Mesodermal cell (in vitro differentiated cells): ENCODE measurements at regions not wholly inside any gene's neighbourhood (a gene's known extent, or its start where the extent isn't known, plus 50 kb on each side); places are given as distances from the start of the nearest gene placed in this dataset.

Source experiments
- H3K27ac ChIP-seq: 2 replicates; pipeline ENCODE4 v1.7.0; 2013; ENCODE audit warnings: mild to moderate bottlenecking, low read depth, low read length, moderate library complexity; ENCODE audit not compliant: severe bottlenecking
- H3K36me3 ChIP-seq: 2 replicates; pipeline ENCODE4 v1.7.1; 2013; ENCODE audit warnings: mild to moderate bottlenecking, low read length, moderate library complexity; ENCODE audit not compliant: control insufficient read depth, insufficient read depth
- H3K4me1 ChIP-seq: one replicate; pipeline ENCODE4 v1.7.1; 2013; ENCODE audit warnings: mild to moderate bottlenecking, low read length; ENCODE audit not compliant: insufficient read depth, control insufficient read depth, poor library complexity, severe bottlenecking
- H3K4me3 ChIP-seq: 2 replicates; pipeline ENCODE4 v1.7.0; 2013; ENCODE audit warnings: low read length, control low read depth, mild to moderate bottlenecking; ENCODE audit not compliant: insufficient read depth, poor library complexity, severe bottlenecking; ENCODE audit errors: extremely low read depth
- H3K9me3 ChIP-seq: 2 replicates; pipeline ENCODE4 v1.7.1; 2013; ENCODE audit warnings: mild to moderate bottlenecking, low read length, moderate library complexity; ENCODE audit not compliant: control insufficient read depth
- WGBS, 2 experiments: methylation state at CpG; one replicate each; pipeline ENCODE4 v1.1.5; 2013; ENCODE audit warnings: missing lambda C conversion rate in 2 of 2; ENCODE audit not compliant: insufficient coverage in 2 of 2; 5-methylcytosine and 5-hydroxymethylcytosine counted together

- H3K9me3 ChIP-seq = no peaks in the 10 kb centered on the region
- no peak overlapping the region for H3K4me3 ChIP-seq
- WGBS, 2 experiments = 95 to 98% methylated on average over 5 to 6 of the region's 8 CpGs
- no peaks in the 10 kb centered on the region for H3K36me3 ChIP-seq
- no peaks in the 10 kb centered on the region for H3K4me1 ChIP-seq
- H3K27ac ChIP-seq = no peak overlapping the region
These were observed 469.4 kb downstream of the FOXO1 start for GRCh38 chr13:40197049-40197448.

GRCh38 chr13:40197936-40198595, 468.4 kb downstream of the FOXO1 start:
- Histone ChIP-seq H3K9me3 (no peaks in the 10 kb centered on the region), H3K4me3 (no peak overlapping the region)
- 83 to 91% methylated on average over 3 to 4 of the region's 4 CpGs for WGBS, 2 experiments

GRCh38 chr13:40200273-40200978, 466.0 kb downstream of the FOXO1 start:
- peaks cover 8% of the 10 kb centered on the region for H3K9me3 ChIP-seq
- no peak overlapping the region for H3K27ac ChIP-seq
- no peaks in the 10 kb centered on the region for H3K36me3 ChIP-seq
- no peaks in the 10 kb centered on the region for H3K4me1 ChIP-seq
- no peak overlapping the region for H3K4me3 ChIP-seq
- 100% methylated on average over 1 of the region's 2 CpGs; no CpG with 5 or more reads in 1 of the 2 experiments for WGBS, 2 experiments

More at GRCh38 chr13:40197936-40198595, 468.4 kb downstream of the FOXO1 start:
- H3K27ac ChIP-seq = no peak overlapping the region
- H3K36me3 ChIP-seq = no peaks in the 10 kb centered on the region
- H3K4me1 ChIP-seq = no peaks in the 10 kb centered on the region

- 100% methylated on average over 1 of the region's 1 CpG; no CpG with 5 or more reads in 1 of the 2 experiments for WGBS, 2 experiments
These were observed 462.2 kb downstream of the FOXO1 start for GRCh38 chr13:40204246-40204645.

GRCh38 chr13:40205771-40206240, 460.6 kb downstream of the FOXO1 start:
- H3K9me3 ChIP-seq = peaks cover 8% of the 10 kb centered on the region
- H3K27ac ChIP-seq = no peak overlapping the region
- 77 to 79% methylated on average over 2 of the region's 4 CpGs for WGBS, 2 experiments
- H3K4me1 ChIP-seq = peaks cover 4% of the 10 kb centered on the region
- H3K4me3 ChIP-seq = no peak overlapping the region
- H3K36me3 ChIP-seq = no peaks in the 10 kb centered on the region

More at GRCh38 chr13:40204246-40204645, 462.2 kb downstream of the FOXO1 start:
- H3K27ac ChIP-seq = no peak overlapping the region
- H3K4me3 ChIP-seq = no peak overlapping the region
- no peaks in the 10 kb centered on the region for H3K36me3 ChIP-seq
- H3K9me3 ChIP-seq = peaks cover 8% of the 10 kb centered on the region
- peaks cover 4% of the 10 kb centered on the region for H3K4me1 ChIP-seq

- 100% methylated on average over 3 to 4 of the region's 6 CpGs for WGBS, 2 experiments
- Histone ChIP-seq H3K9me3 (peaks cover 8% of the 10 kb centered on the region), H3K27ac (no peak overlapping the region), H3K4me3 (no peak overlapping the region), H3K4me1 (peaks cover 4% of the 10 kb centered on the region), H3K36me3 (no peaks in the 10 kb centered on the region)
These were observed 460.0 kb downstream of the FOXO1 start for GRCh38 chr13:40206241-40207000.

GRCh38 chr13:40207001-40207478, 459.4 kb downstream of the FOXO1 start:
- H3K27ac ChIP-seq = no peak overlapping the region
- peaks cover 8% of the 10 kb centered on the region for H3K9me3 ChIP-seq
- peaks cover 4% of the 10 kb centered on the region for H3K4me1 ChIP-seq
- no peak overlapping the region for H3K4me3 ChIP-seq
- H3K36me3 ChIP-seq = no peaks in the 10 kb centered on the region
- WGBS, 2 experiments = 82 to 100% methylated on average over 5 to 6 of the region's 6 CpGs

GRCh38 chr13:40208517-40208916, 457.9 kb downstream of the FOXO1 start:
- H3K4me3 ChIP-seq = no peak overlapping the region
- H3K4me1 ChIP-seq = peaks cover 4% of the 10 kb centered on the region
- no peaks in the 10 kb centered on the region for H3K36me3 ChIP-seq
- peaks cover 8% of the 10 kb centered on the region for H3K9me3 ChIP-seq
- 87 to 88% methylated on average over 4 of the region's 4 CpGs for WGBS, 2 experiments
- H3K27ac ChIP-seq = no peak overlapping the region

- Histone ChIP-seq H3K4me1 (peaks cover 4% of the 10 kb centered on the region), H3K36me3 (no peaks in the 10 kb centered on the region), H3K4me3 (no peak overlapping the region), H3K27ac (no peak overlapping the region), H3K9me3 (no peaks in the 10 kb centered on the region)
- WGBS, 2 experiments = 70 to 76% methylated on average over 1 to 4 of the region's 4 CpGs
These were observed 455.4 kb downstream of the FOXO1 start for GRCh38 chr13:40210865-40211585.

GRCh38 chr13:40211586-40211968, 454.9 kb downstream of the FOXO1 start:
- Histone ChIP-seq H3K9me3 (no peaks in the 10 kb centered on the region), H3K4me3 (no peak overlapping the region), H3K36me3 (no peaks in the 10 kb centered on the region), H3K4me1 (peaks cover 3% of the 10 kb centered on the region), H3K27ac (no peak overlapping the region)
- 82 to 86% methylated on average over 3 of the region's 3 CpGs for WGBS, 2 experiments
